Ishikawa (cell line): ENCODE measurements at regions not wholly inside any gene's neighbourhood (a gene's known extent, or its start where the extent isn't known, plus 50 kb on each side); places are given as distances from the start of the nearest gene placed in this dataset.

Experiments
- CEBPB ChIP-seq: IDR thresholded peaks from 2 replicates; pipeline ENCODE4 v1.6.1; 2012
- CREB1 ChIP-seq: IDR thresholded peaks from 2 replicates; pipeline ENCODE4 v1.6.1; 2012; ENCODE audit warnings: low read depth
- EP300 ChIP-seq: IDR thresholded peaks from 2 replicates; pipeline ENCODE4 v1.6.1; 2012; ENCODE audit warnings: borderline replicate concordance
- RAD21 ChIP-seq: IDR thresholded peaks from 2 replicates; pipeline ENCODE4 v1.6.1; 2012; ENCODE audit warnings: low read depth
- TAF1 ChIP-seq: IDR thresholded peaks from 2 replicates; pipeline ENCODE4 v1.6.1; 2012; ENCODE audit warnings: low read depth, mild to moderate bottlenecking
- TCF12 ChIP-seq: IDR thresholded peaks from 2 replicates; pipeline ENCODE4 v1.6.1; 2012; ENCODE audit warnings: low read depth
- USF1 ChIP-seq: IDR thresholded peaks from 2 replicates; pipeline ENCODE4 v1.6.1; 2012
- YY1 ChIP-seq: IDR thresholded peaks from 2 replicates; pipeline ENCODE4 v1.6.1; 2012; ENCODE audit warnings: low read depth
- ZBTB7A ChIP-seq: IDR thresholded peaks from 2 replicates; pipeline ENCODE4 v1.6.1; 2012; ENCODE audit warnings: low read depth
- TF ChIP-seq, protein P1 (sequence below): IDR thresholded peaks from 2 replicates; pipeline ENCODE4 v1.6.1; 2012; ENCODE audit warnings: low read depth, mild to moderate bottlenecking
- TF ChIP-seq, protein P2 (sequence below): IDR thresholded peaks from 2 replicates; pipeline ENCODE4 v1.6.1; 2012

DNA sequence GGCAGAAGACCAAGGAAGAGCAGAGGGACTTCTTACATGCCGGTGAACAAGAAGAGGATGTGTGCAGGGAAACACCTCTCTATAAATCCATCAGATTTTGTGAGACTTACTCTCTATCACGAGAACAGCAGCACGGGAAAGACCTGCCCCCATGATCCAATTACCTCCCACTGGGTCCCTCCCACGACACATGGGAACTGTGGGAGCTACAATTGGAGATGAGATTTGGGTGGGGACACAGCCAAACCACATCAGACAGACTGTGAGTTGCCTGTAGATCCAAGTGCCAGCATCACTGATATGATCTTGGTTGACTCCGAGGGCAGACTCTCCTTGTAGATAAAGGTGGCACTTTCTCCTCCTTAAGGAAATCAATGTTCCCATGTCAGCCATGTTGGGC, 414.8 kb upstream of the JARID2 start:
- no peak for TF ChIP-seq ZBTB7A
- no peak for TF ChIP-seq EP300
- TF ChIP-seq, protein P1, sequence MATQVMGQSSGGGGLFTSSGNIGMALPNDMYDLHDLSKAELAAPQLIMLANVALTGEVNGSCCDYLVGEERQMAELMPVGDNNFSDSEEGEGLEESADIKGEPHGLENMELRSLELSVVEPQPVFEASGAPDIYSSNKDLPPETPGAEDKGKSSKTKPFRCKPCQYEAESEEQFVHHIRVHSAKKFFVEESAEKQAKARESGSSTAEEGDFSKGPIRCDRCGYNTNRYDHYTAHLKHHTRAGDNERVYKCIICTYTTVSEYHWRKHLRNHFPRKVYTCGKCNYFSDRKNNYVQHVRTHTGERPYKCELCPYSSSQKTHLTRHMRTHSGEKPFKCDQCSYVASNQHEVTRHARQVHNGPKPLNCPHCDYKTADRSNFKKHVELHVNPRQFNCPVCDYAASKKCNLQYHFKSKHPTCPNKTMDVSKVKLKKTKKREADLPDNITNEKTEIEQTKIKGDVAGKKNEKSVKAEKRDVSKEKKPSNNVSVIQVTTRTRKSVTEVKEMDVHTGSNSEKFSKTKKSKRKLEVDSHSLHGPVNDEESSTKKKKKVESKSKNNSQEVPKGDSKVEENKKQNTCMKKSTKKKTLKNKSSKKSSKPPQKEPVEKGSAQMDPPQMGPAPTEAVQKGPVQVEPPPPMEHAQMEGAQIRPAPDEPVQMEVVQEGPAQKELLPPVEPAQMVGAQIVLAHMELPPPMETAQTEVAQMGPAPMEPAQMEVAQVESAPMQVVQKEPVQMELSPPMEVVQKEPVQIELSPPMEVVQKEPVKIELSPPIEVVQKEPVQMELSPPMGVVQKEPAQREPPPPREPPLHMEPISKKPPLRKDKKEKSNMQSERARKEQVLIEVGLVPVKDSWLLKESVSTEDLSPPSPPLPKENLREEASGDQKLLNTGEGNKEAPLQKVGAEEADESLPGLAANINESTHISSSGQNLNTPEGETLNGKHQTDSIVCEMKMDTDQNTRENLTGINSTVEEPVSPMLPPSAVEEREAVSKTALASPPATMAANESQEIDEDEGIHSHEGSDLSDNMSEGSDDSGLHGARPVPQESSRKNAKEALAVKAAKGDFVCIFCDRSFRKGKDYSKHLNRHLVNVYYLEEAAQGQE: no peak
- TF ChIP-seq YY1: no peak
- TF ChIP-seq, protein P2, sequence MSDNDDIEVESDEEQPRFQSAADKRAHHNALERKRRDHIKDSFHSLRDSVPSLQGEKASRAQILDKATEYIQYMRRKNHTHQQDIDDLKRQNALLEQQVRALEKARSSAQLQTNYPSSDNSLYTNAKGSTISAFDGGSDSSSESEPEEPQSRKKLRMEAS: no peak
- no peak for TF ChIP-seq USF1
- no peak for TF ChIP-seq TAF1
- TF ChIP-seq RAD21: no peak
- TF ChIP-seq CEBPB: no peak
- TF ChIP-seq CREB1: no peak
- no peak for TF ChIP-seq TCF12
